ENCODE measurements at regions not wholly inside any gene's neighbourhood (a gene's known extent, or its start where the extent isn't known, plus 50 kb on each side); places are given as distances from the start of the nearest gene placed in this dataset.
A peak's percentile ranks its signal among the peaks of the same experiment; 100 is the strongest.

DNA sequence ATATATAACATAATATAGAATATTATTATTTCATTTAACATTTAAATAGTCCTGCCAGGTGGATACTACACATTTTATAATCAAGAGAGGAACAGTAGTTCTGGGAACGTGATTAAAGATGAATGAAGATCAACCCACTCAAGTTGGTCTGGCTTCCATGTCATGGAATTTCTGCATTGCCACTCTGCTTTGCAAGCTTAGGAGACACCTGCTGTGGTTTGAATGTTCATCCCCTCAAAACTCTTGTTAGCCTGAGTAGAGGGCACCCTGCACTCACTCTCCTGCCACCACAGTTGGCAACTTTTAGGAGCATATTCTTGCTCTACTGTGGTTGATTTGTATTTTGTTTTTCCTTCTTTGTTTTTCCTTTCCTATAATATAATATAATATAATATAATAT is 153.2 kb downstream of the GLUL start:
- H3K4me1 Mint-ChIP-seq (ENCODE audit: low read depth, unreplicated experiment): peaks cover 18% of the 10 kb centered on the region
- H3K9me3 Mint-ChIP-seq (ENCODE audit: low read depth, unreplicated experiment): no peaks in the 10 kb centered on the region
- BruUV-seq (replicated peaks): no TSS peak
- CTCF ChIA-PET: no interaction called here
- no peak overlapping the region for H3K27ac Mint-ChIP-seq (ENCODE audit: unreplicated experiment)
- TF ChIP-seq, protein P1, sequence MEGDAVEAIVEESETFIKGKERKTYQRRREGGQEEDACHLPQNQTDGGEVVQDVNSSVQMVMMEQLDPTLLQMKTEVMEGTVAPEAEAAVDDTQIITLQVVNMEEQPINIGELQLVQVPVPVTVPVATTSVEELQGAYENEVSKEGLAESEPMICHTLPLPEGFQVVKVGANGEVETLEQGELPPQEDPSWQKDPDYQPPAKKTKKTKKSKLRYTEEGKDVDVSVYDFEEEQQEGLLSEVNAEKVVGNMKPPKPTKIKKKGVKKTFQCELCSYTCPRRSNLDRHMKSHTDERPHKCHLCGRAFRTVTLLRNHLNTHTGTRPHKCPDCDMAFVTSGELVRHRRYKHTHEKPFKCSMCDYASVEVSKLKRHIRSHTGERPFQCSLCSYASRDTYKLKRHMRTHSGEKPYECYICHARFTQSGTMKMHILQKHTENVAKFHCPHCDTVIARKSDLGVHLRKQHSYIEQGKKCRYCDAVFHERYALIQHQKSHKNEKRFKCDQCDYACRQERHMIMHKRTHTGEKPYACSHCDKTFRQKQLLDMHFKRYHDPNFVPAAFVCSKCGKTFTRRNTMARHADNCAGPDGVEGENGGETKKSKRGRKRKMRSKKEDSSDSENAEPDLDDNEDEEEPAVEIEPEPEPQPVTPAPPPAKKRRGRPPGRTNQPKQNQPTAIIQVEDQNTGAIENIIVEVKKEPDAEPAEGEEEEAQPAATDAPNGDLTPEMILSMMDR (IDR thresholded peaks at IDR 0.05; ENCODE audit: unreplicated experiment): no peak
- DNase-seq: no peak
- no peaks in the 10 kb centered on the region for H3K36me3 Mint-ChIP-seq (ENCODE audit: insufficient read depth, unreplicated experiment)
- peaks cover 29% of the 10 kb centered on the region for H3K27me3 Mint-ChIP-seq (ENCODE audit: unreplicated experiment)
- H3K4me3 Mint-ChIP-seq (ENCODE audit: low read depth, unreplicated experiment): no peak overlapping the region
- intact Hi-C loops (cut with micrococcal nuclease; ENCODE audit: unreplicated experiment): no loop called here

DNA sequence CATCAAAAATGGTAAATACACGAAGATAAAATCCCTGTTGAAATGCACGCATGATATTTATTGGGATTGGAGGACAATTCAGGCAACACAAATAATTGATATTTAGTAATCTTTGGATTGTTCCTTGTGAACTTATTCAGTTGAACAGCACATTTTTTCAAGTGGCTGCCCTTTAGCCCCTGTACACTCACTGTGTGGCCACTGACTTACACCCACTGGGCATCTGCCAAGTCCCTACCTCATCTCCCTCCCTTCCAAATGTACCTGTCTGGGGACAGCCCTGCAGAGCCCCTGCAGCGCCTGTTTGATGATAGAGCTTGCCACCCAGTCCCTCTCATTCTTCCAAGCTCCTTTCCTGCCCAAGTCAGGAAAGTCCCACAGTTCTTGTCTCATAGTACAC is 154.3 kb downstream of the GLUL start:
- intact Hi-C loops (cut with micrococcal nuclease; ENCODE audit: unreplicated experiment): no loop called here
- H3K27me3 Mint-ChIP-seq (ENCODE audit: unreplicated experiment): peaks cover 25% of the 10 kb centered on the region
- H3K4me3 Mint-ChIP-seq (ENCODE audit: low read depth, unreplicated experiment): no peak overlapping the region
- no peaks in the 10 kb centered on the region for H3K9me3 Mint-ChIP-seq (ENCODE audit: low read depth, unreplicated experiment)
- H3K4me1 Mint-ChIP-seq (ENCODE audit: low read depth, unreplicated experiment): peaks cover 18% of the 10 kb centered on the region
- no peaks in the 10 kb centered on the region for H3K36me3 Mint-ChIP-seq (ENCODE audit: insufficient read depth, unreplicated experiment)
- H3K27ac Mint-ChIP-seq (ENCODE audit: unreplicated experiment): no peak overlapping the region
- no TSS peak for BruUV-seq (replicated peaks)
- peak; percentile 7 for DNase-seq
- CTCF ChIA-PET: interaction anchor here (0.7 kb wide), 1 partner anchor 155 kb away, joined by 4 read pairs; the partner anchor contains the start of gene GLUL
- TF ChIP-seq, protein P1 (IDR thresholded peaks at IDR 0.05; ENCODE audit: unreplicated experiment): no peak

DNA sequence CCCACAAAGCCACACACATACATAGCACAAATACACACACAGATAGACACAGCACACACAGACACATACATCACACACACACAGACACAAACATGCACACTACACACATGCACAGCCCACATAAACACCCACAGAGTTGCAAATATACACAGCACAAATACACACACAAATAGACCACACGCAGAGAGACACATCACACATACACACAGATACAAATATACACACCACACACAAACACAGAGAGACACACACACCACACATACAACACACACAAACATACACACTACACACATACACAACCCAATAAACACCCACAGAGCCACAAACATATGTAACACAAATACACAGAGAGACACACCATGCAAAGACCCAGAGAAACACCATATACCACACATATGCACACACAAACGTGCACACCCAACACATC is 154.9 kb downstream of the GLUL start:
- CTCF ChIA-PET: no interaction called here
- Mint-ChIP-seq H3K4me3 (ENCODE audit: low read depth, unreplicated experiment) (no peak overlapping the region), H3K27me3 (ENCODE audit: unreplicated experiment) (peaks cover 18% of the 10 kb centered on the region), H3K9me3 (ENCODE audit: low read depth, unreplicated experiment) (no peaks in the 10 kb centered on the region), H3K36me3 (ENCODE audit: insufficient read depth, unreplicated experiment) (no peaks in the 10 kb centered on the region), H3K4me1 (ENCODE audit: low read depth, unreplicated experiment) (peaks cover 18% of the 10 kb centered on the region), H3K27ac (ENCODE audit: unreplicated experiment) (no peak overlapping the region)
- DNase-seq: no peak
- TF ChIP-seq, protein P1 (IDR thresholded peaks at IDR 0.05; ENCODE audit: unreplicated experiment): no peak
- no TSS peak for BruUV-seq (replicated peaks)
- intact Hi-C loops (cut with micrococcal nuclease; ENCODE audit: unreplicated experiment): no loop called here

DNA sequence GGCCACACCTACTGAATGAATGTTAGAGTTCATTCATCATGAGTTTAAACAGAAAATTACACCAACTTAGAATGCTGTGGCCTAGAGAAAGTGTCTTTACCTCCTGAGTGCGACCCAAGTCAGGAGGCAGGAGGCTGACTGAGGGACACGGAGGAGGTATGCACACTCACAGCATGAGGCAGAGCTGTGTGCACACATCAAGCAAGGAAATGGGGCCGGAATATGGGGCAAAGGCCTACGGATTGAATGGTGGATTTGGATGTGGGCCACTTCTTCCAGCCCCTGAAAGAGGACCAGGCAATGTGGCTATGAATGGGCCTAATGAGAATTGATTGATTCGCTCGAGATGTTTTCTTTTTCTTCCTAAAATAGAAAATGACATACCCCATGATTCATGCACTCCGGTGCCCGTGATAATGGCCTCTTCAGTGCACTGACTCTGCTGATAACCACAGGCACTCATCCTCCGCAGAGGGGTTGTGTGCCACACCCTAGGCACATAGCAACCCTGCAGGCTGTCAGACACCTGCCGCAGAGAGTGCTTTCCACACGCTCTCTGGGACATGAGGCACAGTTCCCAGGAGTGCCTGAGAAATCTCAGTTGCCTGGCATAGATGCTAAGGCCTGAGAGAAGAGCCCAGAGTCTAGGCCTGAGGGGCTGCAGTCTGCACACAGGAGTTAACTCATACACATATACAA is 155.5 kb downstream of the GLUL start:
- CTCF ChIA-PET: interaction anchor here (1.5 kb wide), 1 partner anchor 155 kb away, joined by 4 read pairs; no protein-coding TSS in a partner anchor
- Mint-ChIP-seq H3K27ac (ENCODE audit: unreplicated experiment) (no peak overlapping the region), H3K4me1 (ENCODE audit: low read depth, unreplicated experiment) (peaks cover 18% of the 10 kb centered on the region), H3K9me3 (ENCODE audit: low read depth, unreplicated experiment) (no peaks in the 10 kb centered on the region), H3K36me3 (ENCODE audit: insufficient read depth, unreplicated experiment) (no peaks in the 10 kb centered on the region), H3K4me3 (ENCODE audit: low read depth, unreplicated experiment) (no peak overlapping the region), H3K27me3 (ENCODE audit: unreplicated experiment) (peaks cover 13% of the 10 kb centered on the region)
- peak; percentile 41 for DNase-seq
- BruUV-seq (replicated peaks): no TSS peak
- intact Hi-C loops (cut with micrococcal nuclease; ENCODE audit: unreplicated experiment): no loop called here
- TF ChIP-seq, protein P1 (IDR thresholded peaks at IDR 0.05; ENCODE audit: unreplicated experiment): no peak

Measured in Calu3 (cell line).